Esophagus squamous epithelium (tissue), 4 donors: ENCODE measurements at regions not wholly inside any gene's neighbourhood (a gene's known extent, or its start where the extent isn't known, plus 50 kb on each side); places are given as distances from the start of the nearest gene placed in this dataset.

ENCODE experiments used
- POLR2A ChIP-seq, 4 donors: fragments of 450-650 bp; IDR thresholded peaks; one replicate each; pipeline ENCODE4 v1.6.1; 2017; ENCODE audit warnings: antibody characterized with exemption in 4 of 4, mild to moderate bottlenecking in 4 of 4, moderate library complexity in 3 of 4
- TF ChIP-seq, protein P1 (sequence below), 6 experiments: fragments of 450-650 bp in 4 of 6; fragments of 200-600 bp in 2 of 6; sonication (generic) in 2 of 6; IDR thresholded peaks; one replicate each; pipeline ENCODE4 v1.5.1; 2016 to 2019; ENCODE audit warnings: antibody characterized with exemption in 6 of 6, mild to moderate bottlenecking in 4 of 6, moderate library complexity in 4 of 6

DNA sequence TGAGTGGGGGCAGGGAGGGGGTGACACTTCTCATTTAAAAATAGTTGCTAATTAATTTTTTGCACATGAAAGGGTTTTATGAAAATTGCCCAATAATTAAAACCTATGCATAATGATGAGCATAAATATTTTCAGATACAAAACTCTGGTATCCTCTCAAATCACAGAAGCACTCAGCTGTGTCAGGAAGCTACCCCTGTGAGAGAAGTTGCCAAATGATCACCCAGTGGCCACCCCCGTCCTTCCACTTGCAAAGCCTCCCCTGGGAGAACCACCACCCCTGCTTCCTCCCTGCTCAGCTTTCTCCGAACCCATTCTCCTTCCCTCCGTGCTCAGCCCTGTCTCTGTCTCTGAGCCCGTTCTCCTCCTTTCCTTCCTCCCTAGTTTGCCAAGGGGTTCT, 400.2 kb upstream of the SALL3 start:
- TF ChIP-seq, protein P1, sequence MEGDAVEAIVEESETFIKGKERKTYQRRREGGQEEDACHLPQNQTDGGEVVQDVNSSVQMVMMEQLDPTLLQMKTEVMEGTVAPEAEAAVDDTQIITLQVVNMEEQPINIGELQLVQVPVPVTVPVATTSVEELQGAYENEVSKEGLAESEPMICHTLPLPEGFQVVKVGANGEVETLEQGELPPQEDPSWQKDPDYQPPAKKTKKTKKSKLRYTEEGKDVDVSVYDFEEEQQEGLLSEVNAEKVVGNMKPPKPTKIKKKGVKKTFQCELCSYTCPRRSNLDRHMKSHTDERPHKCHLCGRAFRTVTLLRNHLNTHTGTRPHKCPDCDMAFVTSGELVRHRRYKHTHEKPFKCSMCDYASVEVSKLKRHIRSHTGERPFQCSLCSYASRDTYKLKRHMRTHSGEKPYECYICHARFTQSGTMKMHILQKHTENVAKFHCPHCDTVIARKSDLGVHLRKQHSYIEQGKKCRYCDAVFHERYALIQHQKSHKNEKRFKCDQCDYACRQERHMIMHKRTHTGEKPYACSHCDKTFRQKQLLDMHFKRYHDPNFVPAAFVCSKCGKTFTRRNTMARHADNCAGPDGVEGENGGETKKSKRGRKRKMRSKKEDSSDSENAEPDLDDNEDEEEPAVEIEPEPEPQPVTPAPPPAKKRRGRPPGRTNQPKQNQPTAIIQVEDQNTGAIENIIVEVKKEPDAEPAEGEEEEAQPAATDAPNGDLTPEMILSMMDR (IDR thresholded peaks at IDR 0.05): no peak
- TF ChIP-seq POLR2A (IDR thresholded peaks at IDR 0.05): no peak
